GM23248 (cell line): ENCODE measurements at regions not wholly inside any gene's neighbourhood (a gene's known extent, or its start where the extent isn't known, plus 50 kb on each side); places are given as distances from the start of the nearest gene placed in this dataset.

Experiments
- DNase-seq: peaks from one replicate; pipeline ENCODE4 v3.0.0-alpha.2; 2015
- H2AFZ ChIP-seq: fragments of 200-600 bp; sonication (generic); 2 replicates; pipeline ENCODE4 v1.6.1; 2016; ENCODE audit warnings: antibody characterized with exemption
- H3F3A ChIP-seq: fragments of 200-600 bp; sonication (generic); 2 replicates; pipeline ENCODE4 v1.6.1; 2016; ENCODE audit warnings: mild to moderate bottlenecking, antibody characterized with exemption, mixed run types; ENCODE audit not compliant: insufficient read depth
- H3K27ac ChIP-seq: fragments of 200-600 bp; sonication (generic); 2 replicates; pipeline ENCODE4 v1.5.1; 2016; ENCODE audit warnings: mild to moderate bottlenecking
- H3K27me3 ChIP-seq: fragments of 200-600 bp; sonication (generic); replicated peaks from 2 replicates; pipeline ENCODE4 v1.6.1; 2016; ENCODE audit warnings: mild to moderate bottlenecking; ENCODE audit not compliant: insufficient read depth
- H3K36me3 ChIP-seq: fragments of 200-600 bp; sonication (generic); 2 replicates; pipeline ENCODE4 v1.6.1; 2016; ENCODE audit warnings: low read depth, mild to moderate bottlenecking
- H3K4me1 ChIP-seq: fragments of 200-600 bp; sonication (generic); 2 replicates; pipeline ENCODE4 v1.6.1; 2016; ENCODE audit warnings: mild to moderate bottlenecking; ENCODE audit not compliant: insufficient read depth
- H3K4me2 ChIP-seq: fragments of 200-600 bp; sonication (generic); one replicate; pipeline ENCODE4 v1.6.1; 2016; ENCODE audit warnings: mild to moderate bottlenecking; ENCODE audit not compliant: unreplicated experiment
- H3K4me3 ChIP-seq: fragments of 200-600 bp; sonication (generic); 2 replicates; pipeline ENCODE4 v1.5.1; 2016; ENCODE audit warnings: mild to moderate bottlenecking
- H3K79me2 ChIP-seq: fragments of 200-600 bp; sonication (generic); 2 replicates; pipeline ENCODE4 v1.6.1; 2016; ENCODE audit warnings: mild to moderate bottlenecking; ENCODE audit not compliant: insufficient read depth
- H3K9ac ChIP-seq: fragments of 200-600 bp; sonication (generic); 2 replicates; pipeline ENCODE4 v1.6.1; 2016; ENCODE audit warnings: mild to moderate bottlenecking
- H3K9me2 ChIP-seq: fragments of 200-600 bp; sonication (generic); 2 replicates; pipeline ENCODE4 v1.6.1; 2016; ENCODE audit warnings: mixed run types, mild to moderate bottlenecking, moderate library complexity; ENCODE audit not compliant: insufficient read depth
- H3K9me3 ChIP-seq: fragments of 200-600 bp; sonication (generic); one replicate; pipeline ENCODE4 v1.6.1; 2017; ENCODE audit warnings: low read depth
- H4K20me1 ChIP-seq: fragments of 200-600 bp; sonication (generic); 2 replicates; pipeline ENCODE4 v1.6.0; 2016; ENCODE audit not compliant: insufficient read depth
- EZH2 ChIP-seq: fragments of 200-600 bp; sonication (generic); IDR thresholded peaks from 2 replicates; pipeline ENCODE4 v1.6.1; 2018; ENCODE audit warnings: antibody characterized with exemption, mild to moderate bottlenecking; ENCODE audit not compliant: insufficient read depth, poor library complexity, severe bottlenecking
- EZH2phosphoT487 ChIP-seq: fragments of 200-600 bp; sonication (generic); IDR thresholded peaks from 2 replicates; pipeline ENCODE4 v1.6.1; 2018; ENCODE audit warnings: antibody characterized with exemption, moderate library complexity, mild to moderate bottlenecking, low read depth; ENCODE audit not compliant: insufficient read depth
- WGBS, 2 experiments: methylation state at CpG; one replicate each; pipeline ENCODE4 v1.1.6; 2015 to 2017; ENCODE audit warnings: low lambda C conversion rate in 2 of 2, low coverage in 1 of 2; ENCODE audit errors: missing lambda C conversion rate in 2 of 2; 5-methylcytosine and 5-hydroxymethylcytosine counted together
- in situ Hi-C: fragments of 300-500 bp; cut with MboI; formaldehyde crosslinking; loops from 2 replicates; pipeline ENCODE4 v1.15.0; 2020

DNA sequence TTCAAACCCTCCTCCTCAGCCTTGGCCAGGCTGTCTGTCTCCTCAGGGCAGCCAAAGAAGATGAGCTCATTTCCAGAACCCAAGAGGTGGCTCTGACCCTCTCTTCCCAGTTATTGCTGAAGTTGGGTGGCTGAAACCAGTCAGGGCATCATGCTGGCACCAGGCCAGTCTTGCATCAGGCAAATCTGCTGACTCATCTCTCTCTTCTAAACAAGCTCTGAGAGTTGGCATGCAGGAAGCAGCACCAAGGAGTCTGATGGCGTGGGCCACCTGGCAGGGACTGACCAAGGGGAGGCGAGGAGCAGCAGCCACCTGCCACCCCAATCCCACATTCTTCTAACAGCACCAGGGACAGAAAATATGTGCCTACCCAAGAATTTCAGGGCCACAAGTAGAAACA, 104.8 kb upstream of the ATP1A1 start:
- Histone ChIP-seq H3K4me2 (no peak overlapping the region), H3K9me3 (no peaks in the 10 kb centered on the region), H3K4me3 (no peak overlapping the region), H3K27me3 (no peaks in the 10 kb centered on the region), H2AFZ (no peak overlapping the region), H4K20me1 (no peaks in the 10 kb centered on the region), H3K36me3 (no peaks in the 10 kb centered on the region), H3F3A (no peaks in the 10 kb centered on the region), H3K9me2 (no peaks in the 10 kb centered on the region), H3K9ac (no peak overlapping the region), H3K4me1 (no peaks in the 10 kb centered on the region), H3K79me2 (no peaks in the 10 kb centered on the region), H3K27ac (no peak overlapping the region)
- WGBS, 2 experiments = 66 to 86% methylated on average over 2 of the region's 2 CpGs
- in situ Hi-C loops = no loop called here
- DNase-seq = peak; percentile 27
- TF ChIP-seq EZH2 = no peak
- no peak for TF ChIP-seq EZH2phosphoT487

GRCh38 chr1:116270316-116271057, 102.6 kb upstream of the ATP1A1 start:
- Histone ChIP-seq H3K27me3 (no peaks in the 10 kb centered on the region), H3K36me3 (no peaks in the 10 kb centered on the region), H3K9me2 (no peaks in the 10 kb centered on the region), H4K20me1 (no peaks in the 10 kb centered on the region), H3K27ac (no peak overlapping the region), H3K4me3 (no peak overlapping the region), H3K4me1 (no peaks in the 10 kb centered on the region), H3K79me2 (no peaks in the 10 kb centered on the region), H3K4me2 (no peak overlapping the region), H3K9ac (no peak overlapping the region), H3K9me3 (no peaks in the 10 kb centered on the region), H2AFZ (no peak overlapping the region), H3F3A (no peaks in the 10 kb centered on the region)
- in situ Hi-C loops = no loop called here
- DNase-seq = no peak
- WGBS, 2 experiments = 17 to 33% methylated on average over 2 of the region's 2 CpGs
- TF ChIP-seq EZH2 (no peak), EZH2phosphoT487 (no peak)

GRCh38 chr1:116273042-116273783, 99.8 kb upstream of the ATP1A1 start:
- no peak for DNase-seq
- WGBS, 2 experiments = 53 to 63% methylated on average over 7 to 8 of the region's 8 CpGs
- Histone ChIP-seq H3K9me2 (no peaks in the 10 kb centered on the region), H3K27me3 (no peaks in the 10 kb centered on the region), H3F3A (no peaks in the 10 kb centered on the region), H3K79me2 (no peaks in the 10 kb centered on the region), H3K4me1 (no peaks in the 10 kb centered on the region), H4K20me1 (no peaks in the 10 kb centered on the region), H3K9me3 (no peaks in the 10 kb centered on the region), H3K36me3 (no peaks in the 10 kb centered on the region), H2AFZ (no peak overlapping the region), H3K27ac (no peak overlapping the region), H3K4me3 (no peak overlapping the region), H3K4me2 (no peak overlapping the region), H3K9ac (no peak overlapping the region)
- in situ Hi-C loops = no loop called here
- no peak for TF ChIP-seq EZH2
- TF ChIP-seq EZH2phosphoT487 = no peak

- Histone ChIP-seq H4K20me1 (no peaks in the 10 kb centered on the region), H3F3A (no peaks in the 10 kb centered on the region), H3K9me2 (no peaks in the 10 kb centered on the region), H3K36me3 (no peaks in the 10 kb centered on the region), H3K9me3 (no peaks in the 10 kb centered on the region), H3K4me2 (no peak overlapping the region), H2AFZ (no peak overlapping the region), H3K4me3 (no peak overlapping the region), H3K79me2 (no peaks in the 10 kb centered on the region), H3K27me3 (peaks cover 9% of the 10 kb centered on the region; the same call in 1 of the 2 replicates), H3K27ac (no peak overlapping the region), H3K9ac (no peak overlapping the region), H3K4me1 (no peaks in the 10 kb centered on the region)
- in situ Hi-C loops = no loop called here
- TF ChIP-seq EZH2phosphoT487 (no peak), EZH2 (no peak)
- DNase-seq = no peak
- WGBS, 2 experiments = 61 to 65% methylated on average over 7 of the region's 7 CpGs
Measured at GRCh38 chr1:116276532-116276931, 96.5 kb upstream of the ATP1A1 start.
